UCSD-AML1 (cell line): ENCODE measurements at regions not wholly inside any gene's neighbourhood (a gene's known extent, or its start where the extent isn't known, plus 50 kb on each side); places are given as distances from the start of the nearest gene placed in this dataset.

Experiments used
- DNase-seq: peaks from one replicate; lab custom pipeline; 2025; ENCODE audit not compliant: unreplicated experiment; lab: John Stamatoyannopoulos, UW

- no peak for DNase-seq
These were observed 233.5 kb downstream of the MATN1 start for GRCh38 chr1:30489737-30490389.

GRCh38 chr1:30488324-30488913, 235.0 kb downstream of the MATN1 start:
- no peak for DNase-seq

- no peak for DNase-seq
These were observed 236.3 kb downstream of the MATN1 start for GRCh38 chr1:30487042-30487441.

- DNase-seq, result no peak
These were observed 238.3 kb downstream of the MATN1 start for GRCh38 chr1:30485072-30485471.

DNA sequence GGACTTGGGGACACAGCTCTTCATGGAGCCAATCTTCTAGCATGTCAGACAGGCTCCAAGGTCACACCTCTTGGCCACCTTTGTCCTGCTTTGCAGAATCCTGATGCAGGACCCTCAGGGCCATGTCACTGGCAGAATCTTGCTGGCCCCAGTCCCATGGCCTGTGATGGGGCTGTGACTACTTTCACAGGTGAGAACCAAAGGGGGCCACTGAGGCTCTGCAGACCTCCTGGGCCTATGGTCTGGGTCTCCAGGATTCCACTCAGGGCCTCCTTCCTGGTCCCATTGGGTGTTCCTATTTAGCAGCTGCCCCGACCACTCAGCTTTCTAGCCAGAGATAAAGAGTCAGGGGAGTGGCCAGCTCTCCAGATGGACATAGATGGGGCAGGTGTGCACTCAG, 238.7 kb downstream of the MATN1 start:
- no peak for DNase-seq

- DNase-seq, result no peak
These were observed 243.8 kb downstream of the MATN1 start for GRCh38 chr1:30479575-30479974.

DNA sequence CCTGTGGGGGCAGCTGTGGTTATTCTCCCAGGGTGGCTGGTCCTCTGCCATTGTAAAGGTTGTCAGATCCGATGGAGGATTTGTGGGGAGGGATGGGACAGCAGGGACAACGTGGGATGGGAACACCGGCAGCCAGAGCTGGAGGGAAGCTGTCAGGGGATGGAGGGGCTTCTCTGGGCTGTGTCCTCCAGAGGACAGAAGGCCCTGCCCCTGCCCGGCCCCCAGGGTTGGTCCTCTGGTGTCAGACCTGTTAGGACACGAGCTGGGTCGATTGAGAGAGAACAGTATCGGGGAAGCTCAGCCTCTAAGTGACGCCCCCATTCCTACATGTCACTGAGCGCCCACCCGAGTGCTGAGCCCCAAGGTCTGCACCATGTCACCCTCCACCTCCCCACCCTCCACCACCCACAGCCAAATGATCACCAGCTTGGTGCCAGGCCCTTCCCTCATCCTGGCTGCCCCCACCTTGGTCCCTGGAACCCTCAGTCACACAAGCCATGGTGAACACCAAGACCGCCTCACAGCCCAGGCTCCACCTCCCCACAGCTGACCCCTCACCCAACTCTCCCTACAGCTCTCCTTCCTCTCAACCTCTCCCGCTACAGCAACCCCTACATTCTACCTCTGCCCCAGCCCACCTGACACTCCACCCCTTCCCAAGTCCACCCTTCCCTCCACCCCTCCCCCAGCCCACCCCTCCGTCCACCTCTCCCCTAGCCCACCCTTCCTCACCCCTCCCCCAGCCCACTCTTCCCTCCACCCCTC, 244.4 kb downstream of the MATN1 start:
- DNase-seq, result no peak

DNA sequence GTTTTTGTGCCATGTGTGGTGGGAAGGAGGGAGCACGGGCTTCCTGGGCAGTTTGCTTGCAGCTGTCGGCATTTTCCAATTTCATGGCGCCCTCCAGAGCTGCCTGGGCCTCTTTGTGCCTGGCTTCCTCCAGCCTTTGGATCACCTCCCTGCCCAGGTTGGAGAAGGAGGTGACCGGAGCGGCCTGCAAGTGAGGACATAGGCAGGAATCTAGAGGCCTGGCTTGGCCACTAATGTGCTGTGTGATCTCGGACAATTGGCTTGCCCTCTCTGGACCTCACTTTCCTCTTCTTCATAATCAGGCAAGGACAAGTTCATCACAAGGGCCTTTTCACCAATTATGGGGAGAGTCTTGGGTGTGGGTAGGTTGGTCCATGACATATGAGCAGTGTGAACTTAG, 245.1 kb downstream of the MATN1 start:
- DNase-seq, result no peak

GRCh38 chr1:30477588-30477987, 245.8 kb downstream of the MATN1 start:
- DNase-seq, result no peak

DNA sequence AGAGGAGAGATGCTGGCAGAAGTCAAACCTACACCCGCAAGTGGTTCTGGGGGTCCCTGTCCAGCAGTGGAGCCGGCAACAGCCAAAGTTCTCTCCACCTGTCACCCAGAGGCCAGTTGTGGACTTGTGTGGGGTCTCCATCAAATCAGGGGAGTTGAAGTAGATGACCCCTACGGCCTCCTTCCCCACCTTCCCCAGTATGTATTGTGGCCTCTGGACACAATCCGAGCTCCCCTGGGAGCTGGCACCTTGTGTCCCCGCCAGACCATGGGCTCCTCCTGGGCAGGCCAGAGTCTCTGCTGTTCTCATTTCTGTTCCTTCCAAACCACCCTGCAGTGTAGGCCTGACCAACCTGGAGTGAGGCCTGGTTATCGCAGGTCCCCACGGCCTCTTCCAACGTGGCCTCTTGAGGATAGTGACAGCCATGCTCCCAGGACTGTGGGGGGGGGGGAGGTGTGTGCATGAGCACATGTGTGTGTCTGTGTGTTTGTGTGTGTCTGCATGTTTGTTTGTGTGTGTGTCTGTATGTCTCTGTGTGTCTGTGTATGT, 246.4 kb downstream of the MATN1 start:
- no peak for DNase-seq

DNA sequence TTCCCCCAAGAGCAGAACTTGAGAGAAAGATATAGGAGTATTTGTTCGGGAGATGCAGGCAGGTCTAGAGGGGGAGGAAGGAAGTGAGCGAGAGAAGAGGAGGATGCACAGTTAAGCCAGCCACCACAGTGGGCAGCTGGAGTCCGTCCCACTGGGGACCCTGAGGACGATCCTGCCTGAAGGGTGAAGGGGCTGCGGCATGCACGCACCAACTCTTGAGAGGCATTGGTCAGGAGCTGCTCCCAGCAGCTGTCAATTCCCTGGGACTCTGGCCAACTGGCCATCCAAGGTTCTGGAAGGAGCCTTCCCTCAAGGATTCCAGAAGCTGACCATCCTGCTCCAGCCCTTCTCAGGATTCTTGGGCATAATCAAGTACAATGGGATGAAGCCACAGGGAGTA, 246.9 kb downstream of the MATN1 start:
- no peak for DNase-seq

- no peak for DNase-seq
These were observed 247.4 kb downstream of the MATN1 start for GRCh38 chr1:30475966-30476365.

GRCh38 chr1:30475201-30475600, 248.2 kb downstream of the MATN1 start:
- no peak for DNase-seq

DNA sequence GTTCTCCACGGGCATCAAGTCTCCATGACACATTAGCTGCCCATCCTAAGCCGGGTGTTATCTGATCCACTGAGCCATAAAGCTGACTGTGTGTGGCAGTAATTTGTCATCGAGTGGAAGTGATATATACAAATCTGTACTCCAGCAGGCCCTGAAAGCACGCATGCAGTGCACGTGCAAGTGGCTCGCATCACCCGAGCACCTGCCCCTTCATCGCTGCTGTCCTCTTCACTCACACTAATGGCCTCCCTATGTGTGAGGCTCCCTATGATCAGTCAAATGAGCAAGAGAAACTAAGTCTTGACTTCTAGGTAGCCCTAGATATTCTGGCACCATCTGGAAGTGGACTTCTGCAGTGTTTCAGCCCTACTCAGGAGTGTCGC, 248.6 kb downstream of the MATN1 start:
- DNase-seq, result no peak

GRCh38 chr1:30473922-30474817, 249.2 kb downstream of the MATN1 start:
- DNase-seq, result no peak

- no peak for DNase-seq
These were observed 250.9 kb downstream of the MATN1 start for GRCh38 chr1:30472526-30472925.

DNA sequence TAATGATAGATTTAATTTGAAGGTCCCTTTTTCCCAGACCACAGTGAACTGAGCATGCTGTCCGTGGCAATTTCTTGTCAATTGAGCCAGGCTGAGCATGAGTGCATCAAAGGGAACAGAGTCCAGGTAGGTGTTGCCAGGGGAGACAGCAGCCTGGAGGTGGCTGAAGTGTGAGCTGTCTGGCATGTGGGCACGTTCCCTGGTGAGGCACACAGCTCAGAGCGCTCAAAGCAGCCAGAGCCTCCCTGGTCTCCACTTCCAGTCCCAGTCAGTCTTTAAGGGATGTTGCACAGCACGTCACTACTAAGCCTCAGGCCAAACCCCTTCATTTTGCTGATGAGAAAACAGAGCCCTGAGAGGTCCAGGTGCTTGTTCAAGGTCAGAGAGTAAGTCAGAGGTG, 251.4 kb downstream of the MATN1 start:
- DNase-seq, result no peak

- DNase-seq, result no peak
These were observed 252.1 kb downstream of the MATN1 start for GRCh38 chr1:30471307-30471706.

DNA sequence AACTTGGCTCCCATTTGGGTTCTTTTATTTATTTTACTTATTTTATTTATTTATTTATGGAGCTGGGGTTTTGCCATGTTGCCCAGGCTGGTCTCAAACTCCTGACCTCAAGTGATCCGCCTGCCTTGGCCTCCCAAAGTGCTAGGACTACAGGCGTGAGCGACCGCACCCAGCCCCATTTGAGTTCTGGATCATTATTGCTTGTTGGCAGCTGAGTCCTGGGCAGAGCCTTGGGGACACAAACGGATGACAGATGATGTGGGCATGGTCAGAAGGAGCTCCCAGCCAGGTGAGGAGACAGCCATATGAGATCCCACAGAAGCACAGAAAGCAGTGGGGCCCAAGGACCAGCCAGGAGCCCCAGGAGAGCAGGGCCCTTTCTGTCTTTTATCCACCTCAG, 254.0 kb downstream of the MATN1 start:
- DNase-seq, result no peak

DNA sequence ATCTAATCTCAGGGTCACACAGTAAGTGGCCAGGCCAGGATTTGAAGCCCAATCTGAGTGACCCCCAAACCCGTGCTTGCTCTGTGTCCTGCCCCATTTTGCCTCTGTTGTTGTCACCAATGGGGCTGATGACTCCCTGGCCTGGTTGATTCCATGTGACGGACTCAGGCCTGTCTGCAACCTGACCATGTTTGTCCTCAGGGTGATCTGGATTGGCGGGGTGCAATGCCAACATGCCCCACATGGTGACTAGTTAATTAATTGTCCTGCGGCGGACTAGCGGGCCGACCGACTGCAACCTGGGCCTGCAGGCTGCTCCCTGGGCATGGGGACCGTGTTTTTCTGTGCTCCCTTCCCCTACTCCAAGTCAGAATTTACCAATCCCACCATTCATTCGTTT, 256.3 kb downstream of the MATN1 start:
- DNase-seq, result no peak

- no peak for DNase-seq
These were observed 256.8 kb downstream of the MATN1 start for GRCh38 chr1:30466610-30467009.
